IPS DF 6.9 (cell line): ENCODE measurements at regions not wholly inside any gene's neighbourhood (a gene's known extent, or its start where the extent isn't known, plus 50 kb on each side); places are given as distances from the start of the nearest gene placed in this dataset.

ENCODE experiments used
- DNase-seq: peaks from one replicate; pipeline ENCODE4 v3.0.0-alpha.2; 2013; ENCODE audit warnings: low read depth, low spot score
- H3K27ac ChIP-seq: one replicate; pipeline ENCODE4 v1.5.1; 2013; ENCODE audit warnings: low read length, control low read depth
- H3K27me3 ChIP-seq: 2 replicates; pipeline ENCODE4 v1.6.1; 2013; ENCODE audit warnings: mild to moderate bottlenecking, low read length; ENCODE audit not compliant: control insufficient read depth, insufficient read depth
- H3K36me3 ChIP-seq: 2 replicates; pipeline ENCODE4 v1.6.1; 2013; ENCODE audit warnings: low read length; ENCODE audit not compliant: control insufficient read depth, insufficient read depth
- H3K4me1 ChIP-seq: 2 replicates; pipeline ENCODE4 v1.6.1; 2013; ENCODE audit warnings: low read length; ENCODE audit not compliant: control insufficient read depth, insufficient read depth
- H3K4me3 ChIP-seq: 2 replicates; pipeline ENCODE4 v1.5.1; 2013; ENCODE audit warnings: mild to moderate bottlenecking, low read length
- H3K9me3 ChIP-seq: 2 replicates; pipeline ENCODE4 v1.6.1; 2013; ENCODE audit warnings: low read length, inconsistent platforms; ENCODE audit not compliant: control insufficient read depth, insufficient read depth
- WGBS: extraction: QIAGEN DNeasy Blood & Tissue Kit; methylation state at CpG from one replicate; pipeline ENCODE4 v1.1.7; 2013; ENCODE audit warnings: mixed read lengths, missing lambda C conversion rate; ENCODE audit not compliant: insufficient read length, insufficient coverage; 5-methylcytosine and 5-hydroxymethylcytosine counted together

GRCh38 chr5:174211277-174211626, 165.7 kb downstream of the NSG2 start:
- no peak overlapping the region for H3K4me3 ChIP-seq
- WGBS, result no CpG with 5 or more reads among the region's 4 CpGs
- H3K27me3 ChIP-seq, result no peaks in the 10 kb centered on the region
- H3K4me1 ChIP-seq, result peaks cover 2% of the 10 kb centered on the region
- H3K27ac ChIP-seq, result no peak overlapping the region
- H3K9me3 ChIP-seq, result no peaks in the 10 kb centered on the region
- DNase-seq, result no peak
- H3K36me3 ChIP-seq, result no peaks in the 10 kb centered on the region

DNA sequence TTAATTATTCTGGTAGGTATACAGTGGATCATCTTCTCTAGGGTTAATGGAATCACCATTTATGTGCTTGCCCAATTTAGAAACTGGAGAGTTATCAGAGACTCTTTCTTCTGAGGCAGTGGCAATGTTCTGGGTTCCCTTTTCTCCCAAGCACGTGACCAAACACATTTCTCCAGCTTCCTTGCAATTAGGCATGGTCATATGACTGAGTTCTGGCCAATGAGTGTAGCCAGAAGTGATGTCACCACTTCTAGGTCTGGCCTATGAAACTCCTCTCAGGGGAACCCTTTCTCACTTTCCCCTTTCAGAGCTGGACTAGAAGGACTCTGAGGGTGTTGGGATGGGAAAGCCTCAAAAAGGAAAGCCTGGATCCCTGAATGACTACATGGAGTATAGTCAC, 172.0 kb downstream of the NSG2 start:
- WGBS, result no CpG with 5 or more reads among the region's 1 CpG
- Histone ChIP-seq H3K27me3 (no peaks in the 10 kb centered on the region), H3K9me3 (no peaks in the 10 kb centered on the region), H3K36me3 (no peaks in the 10 kb centered on the region), H3K27ac (no peak overlapping the region), H3K4me1 (no peaks in the 10 kb centered on the region), H3K4me3 (no peak overlapping the region)
- DNase-seq, result no peak

DNA sequence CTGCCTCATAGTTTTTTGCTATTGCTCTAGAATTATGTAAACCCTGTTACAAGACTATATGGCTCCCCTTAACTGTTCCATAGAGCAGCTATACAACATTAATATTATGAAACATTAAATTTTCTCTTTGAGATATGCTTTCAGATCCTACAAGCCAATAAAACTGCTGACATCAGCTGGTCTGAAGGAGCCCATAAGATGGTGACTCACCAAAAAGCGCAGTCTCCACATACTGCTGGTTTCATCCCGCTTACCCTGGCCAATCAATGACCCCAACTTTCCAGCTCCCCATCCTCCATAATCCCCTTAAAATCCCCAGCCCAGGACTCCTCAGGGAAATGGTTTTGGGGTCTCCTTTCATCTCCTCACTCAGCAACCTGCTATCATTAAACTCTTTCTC, 172.7 kb downstream of the NSG2 start:
- Histone ChIP-seq H3K9me3 (no peaks in the 10 kb centered on the region), H3K4me1 (no peaks in the 10 kb centered on the region), H3K27ac (no peak overlapping the region), H3K4me3 (no peak overlapping the region), H3K27me3 (no peaks in the 10 kb centered on the region), H3K36me3 (no peaks in the 10 kb centered on the region)
- no CpG with 5 or more reads among the region's 2 CpGs for WGBS
- DNase-seq, result no peak

GRCh38 chr5:174220417-174220816, 174.9 kb downstream of the NSG2 start:
- no peaks in the 10 kb centered on the region for H3K4me1 ChIP-seq
- no CpG with 5 or more reads among the region's 5 CpGs for WGBS
- H3K27me3 ChIP-seq, result no peaks in the 10 kb centered on the region
- no peaks in the 10 kb centered on the region for H3K9me3 ChIP-seq
- no peak overlapping the region for H3K27ac ChIP-seq
- no peaks in the 10 kb centered on the region for H3K36me3 ChIP-seq
- DNase-seq, result no peak
- no peak overlapping the region for H3K4me3 ChIP-seq

DNA sequence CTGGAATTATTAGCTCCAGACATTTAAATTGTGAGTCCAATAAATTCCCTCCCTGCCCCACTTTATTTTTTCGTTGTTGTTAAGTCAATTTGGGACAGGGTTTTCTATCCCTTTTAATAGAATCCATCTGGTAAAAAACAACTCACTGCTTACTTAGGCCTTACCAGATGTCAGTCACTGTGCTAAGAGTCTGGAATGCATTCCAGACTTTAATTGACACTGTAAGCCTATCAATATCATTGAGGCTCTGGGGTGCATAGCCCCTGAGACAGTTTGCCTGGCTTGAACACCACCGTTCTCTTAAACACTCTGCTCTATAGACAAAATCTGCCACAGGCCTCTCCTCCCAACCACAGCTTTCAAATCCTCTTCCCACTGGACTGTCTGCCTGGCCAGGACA, 175.9 kb downstream of the NSG2 start:
- DNase-seq, result no peak
- Histone ChIP-seq H3K4me1 (no peaks in the 10 kb centered on the region), H3K27ac (no peak overlapping the region), H3K4me3 (no peak overlapping the region), H3K36me3 (no peaks in the 10 kb centered on the region), H3K27me3 (no peaks in the 10 kb centered on the region), H3K9me3 (no peaks in the 10 kb centered on the region)
- WGBS, result no CpG with 5 or more reads among the region's 2 CpGs

- H3K4me1 ChIP-seq, result no peaks in the 10 kb centered on the region
- DNase-seq, result no peak
- H3K9me3 ChIP-seq, result no peaks in the 10 kb centered on the region
- H3K27me3 ChIP-seq, result no peaks in the 10 kb centered on the region
- no CpG with 5 or more reads among the region's 4 CpGs for WGBS
- H3K27ac ChIP-seq, result no peak overlapping the region
- no peak overlapping the region for H3K4me3 ChIP-seq
- H3K36me3 ChIP-seq, result no peaks in the 10 kb centered on the region
These were observed 176.4 kb downstream of the NSG2 start for GRCh38 chr5:174221946-174222345.

DNA sequence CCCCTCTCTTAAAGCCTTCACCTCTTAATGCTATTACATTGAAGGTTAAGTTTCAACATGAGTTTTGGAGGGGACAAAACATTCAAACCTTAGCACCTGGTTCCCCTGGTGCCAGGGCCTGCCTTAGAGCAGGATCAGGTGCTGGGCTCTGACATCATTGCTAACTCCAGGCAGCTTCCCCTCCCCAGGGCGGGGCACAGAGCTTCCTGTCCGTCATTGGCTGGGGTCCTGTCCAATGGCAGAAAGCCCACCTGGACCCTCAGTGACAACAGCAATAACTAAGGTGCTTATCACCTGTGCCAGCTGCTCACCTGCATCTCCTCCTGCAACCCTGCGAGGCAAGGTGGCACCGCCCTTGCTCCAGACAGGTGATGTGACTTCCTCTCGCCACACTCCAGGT, 177.4 kb downstream of the NSG2 start:
- Histone ChIP-seq H3K27ac (no peak overlapping the region), H3K27me3 (no peaks in the 10 kb centered on the region), H3K4me1 (no peaks in the 10 kb centered on the region), H3K9me3 (no peaks in the 10 kb centered on the region), H3K4me3 (no peak overlapping the region), H3K36me3 (no peaks in the 10 kb centered on the region)
- no CpG with 5 or more reads among the region's 5 CpGs for WGBS
- DNase-seq, result no peak

DNA sequence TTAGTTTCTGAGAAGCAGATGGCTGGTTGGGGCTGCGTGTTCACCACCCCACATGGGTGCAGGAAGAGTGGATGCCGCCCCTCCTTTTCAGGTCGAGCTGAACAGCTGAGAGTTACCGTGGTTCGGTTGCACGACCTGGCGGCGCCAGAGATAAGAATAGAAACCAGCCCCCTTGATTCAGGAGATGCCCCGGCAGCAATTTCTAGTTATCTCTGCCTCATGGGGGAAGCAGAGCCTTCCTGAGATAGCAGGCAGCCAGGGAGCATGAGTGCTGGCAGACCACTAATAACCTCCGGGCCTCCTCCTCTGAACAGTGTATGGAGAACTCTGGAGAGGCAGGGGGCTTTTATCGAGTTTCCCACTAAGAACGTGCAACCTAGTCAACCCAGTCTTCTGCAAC, 177.8 kb downstream of the NSG2 start:
- no peaks in the 10 kb centered on the region for H3K27me3 ChIP-seq
- H3K36me3 ChIP-seq, result no peaks in the 10 kb centered on the region
- no peak overlapping the region for H3K4me3 ChIP-seq
- no peak overlapping the region for H3K27ac ChIP-seq
- no peak for DNase-seq
- no peaks in the 10 kb centered on the region for H3K9me3 ChIP-seq
- no CpG with 5 or more reads among the region's 12 CpGs for WGBS
- no peaks in the 10 kb centered on the region for H3K4me1 ChIP-seq

DNA sequence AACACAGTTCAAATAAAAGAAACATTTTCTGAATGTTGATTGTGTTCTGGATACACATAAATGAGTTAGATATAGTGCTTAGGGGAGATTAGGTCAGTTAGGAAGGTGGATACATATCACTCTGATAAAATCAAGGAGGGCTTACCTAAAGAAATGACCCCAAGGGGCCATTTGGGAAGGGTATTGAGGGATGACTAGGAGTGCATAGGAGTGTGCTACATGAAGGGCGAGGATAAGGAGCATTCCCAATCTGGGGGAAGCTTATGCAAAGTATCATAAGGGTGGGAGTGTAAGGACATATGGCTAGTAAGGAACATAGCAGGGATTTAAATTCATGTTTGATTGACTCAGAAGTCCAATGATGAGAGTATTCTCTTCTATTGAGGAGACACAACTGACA, 183.6 kb downstream of the NSG2 start:
- WGBS, result no CpG with 5 or more reads among the region's 1 CpG
- no peaks in the 10 kb centered on the region for H3K27me3 ChIP-seq
- no peaks in the 10 kb centered on the region for H3K4me1 ChIP-seq
- H3K27ac ChIP-seq, result no peak overlapping the region
- no peaks in the 10 kb centered on the region for H3K36me3 ChIP-seq
- H3K9me3 ChIP-seq, result no peaks in the 10 kb centered on the region
- no peak overlapping the region for H3K4me3 ChIP-seq
- no peak for DNase-seq

GRCh38 chr5:174229514-174230370, 184.2 kb downstream of the NSG2 start:
- Histone ChIP-seq H3K9me3 (no peaks in the 10 kb centered on the region), H3K27me3 (no peaks in the 10 kb centered on the region), H3K4me1 (no peaks in the 10 kb centered on the region), H3K27ac (no peak overlapping the region), H3K4me3 (no peak overlapping the region), H3K36me3 (no peaks in the 10 kb centered on the region)
- DNase-seq, result no peak
- no CpG with 5 or more reads among the region's 3 CpGs for WGBS

DNA sequence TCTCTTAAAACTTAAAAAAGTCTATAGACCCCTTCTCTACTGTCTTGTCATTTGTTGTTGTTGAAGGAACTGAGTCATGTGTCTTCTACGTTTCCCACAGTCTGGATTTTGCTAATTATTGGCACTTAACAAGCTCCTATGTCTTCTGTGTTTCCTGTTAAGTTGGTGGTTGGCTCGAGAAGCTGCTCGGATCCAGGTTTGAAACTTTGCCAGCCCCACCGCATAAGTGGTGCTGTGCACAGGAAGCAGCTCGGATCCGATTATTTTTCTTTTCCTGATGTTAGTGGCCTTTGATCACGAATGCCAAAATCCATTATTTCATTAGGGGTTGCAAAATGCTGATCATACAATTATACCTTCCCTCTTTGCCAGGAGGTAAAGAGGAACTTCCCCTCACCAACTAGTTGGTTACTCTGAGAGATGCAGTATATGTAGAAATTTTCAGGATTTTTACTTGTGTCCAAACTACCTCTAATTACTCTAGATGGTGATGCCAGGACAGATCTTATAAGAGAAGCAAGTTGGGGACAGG, 186.5 kb downstream of the NSG2 start:
- H3K9me3 ChIP-seq, result no peaks in the 10 kb centered on the region
- no peak for DNase-seq
- no peaks in the 10 kb centered on the region for H3K4me1 ChIP-seq
- WGBS, result no CpG with 5 or more reads among the region's 7 CpGs
- no peaks in the 10 kb centered on the region for H3K27me3 ChIP-seq
- no peaks in the 10 kb centered on the region for H3K36me3 ChIP-seq
- H3K4me3 ChIP-seq, result no peak overlapping the region
- H3K27ac ChIP-seq, result no peak overlapping the region
